SU-DHL-6 (cell line): ENCODE measurements at regions not wholly inside any gene's neighbourhood (a gene's known extent, or its start where the extent isn't known, plus 50 kb on each side); places are given as distances from the start of the nearest gene placed in this dataset.

Experiments
- H2AFZ ChIP-seq: fragments of 200-600 bp; sonication (generic); 2 replicates; pipeline ENCODE4 v1.6.1; 2014; ENCODE audit warnings: low read depth, mild to moderate bottlenecking, moderate library complexity, mixed read lengths, antibody characterized with exemption, low read length; ENCODE audit not compliant: severe bottlenecking
- H3F3A ChIP-seq: fragments of 200-600 bp; shearing (Covaris generic); 2 replicates; pipeline ENCODE4 v1.6.0; 2016; ENCODE audit warnings: antibody characterized with exemption, mild to moderate bottlenecking; ENCODE audit not compliant: insufficient read depth
- H3K27ac ChIP-seq: fragments of 200-600 bp; sonication (generic); 2 replicates; pipeline ENCODE4 v1.5.1; 2016; ENCODE audit warnings: low read depth, mild to moderate bottlenecking, low read length, moderate library complexity, mixed read lengths
- H3K27me3 ChIP-seq: fragments of 200-600 bp; sonication (generic), shearing (Covaris generic); 2 replicates; pipeline ENCODE4 v1.6.0; 2014; ENCODE audit warnings: mild to moderate bottlenecking, low read length
- H3K36me3 ChIP-seq: fragments of 200-600 bp; sonication (generic); 2 replicates; pipeline ENCODE4 v1.6.1; 2014; ENCODE audit warnings: mild to moderate bottlenecking, low read length, mixed read lengths
- H3K4me2 ChIP-seq: fragments of 300-600, 200-600 bp; shearing (Covaris generic), sonication (generic); 2 replicates; pipeline ENCODE4 v1.6.0; 2014; ENCODE audit warnings: low read length, low read depth, mild to moderate bottlenecking; ENCODE audit not compliant: poor library complexity, severe bottlenecking
- H3K4me3 ChIP-seq: fragments of 200-600 bp; sonication (generic); 2 replicates; pipeline ENCODE4 v1.5.1; 2014; ENCODE audit warnings: antibody characterized with exemption, low read length, mild to moderate bottlenecking, mixed read lengths; ENCODE audit not compliant: insufficient read depth, poor library complexity, severe bottlenecking
- H3K79me2 ChIP-seq: fragments of 200-600 bp; sonication (generic); 2 replicates; pipeline ENCODE4 v1.6.1; 2014; ENCODE audit warnings: mild to moderate bottlenecking, low read length, moderate library complexity; ENCODE audit not compliant: insufficient read depth
- H3K9ac ChIP-seq: fragments of 200-600 bp; sonication (generic); 2 replicates; pipeline ENCODE4 v1.7.0; 2014; ENCODE audit warnings: mild to moderate bottlenecking, low read length
- H3K9me2 ChIP-seq: fragments of 200-600 bp; sonication (generic); replicated peaks from 2 replicates; pipeline ENCODE4 v1.6.1; 2014; ENCODE audit warnings: low read length; ENCODE audit not compliant: insufficient read depth
- H3K9me3 ChIP-seq: fragments of 200-600 bp; sonication (generic); 2 replicates; pipeline ENCODE4 v1.6.1; 2014; ENCODE audit warnings: low read length, mixed read lengths; ENCODE audit not compliant: insufficient read depth
- H4K20me1 ChIP-seq: fragments of 200-600 bp; sonication (generic); 2 replicates; pipeline ENCODE4 v1.6.1; 2014; ENCODE audit warnings: low read depth, mild to moderate bottlenecking, antibody characterized with exemption, low read length, moderate library complexity, mixed read lengths
- EZH2phosphoT487 ChIP-seq: fragments of 200-600 bp; sonication (generic), shearing (Covaris generic); conservative IDR thresholded peaks from 2 replicates; pipeline ENCODE4 v1.6.1; 2018; ENCODE audit warnings: mild to moderate bottlenecking, antibody characterized with exemption, low read length, moderate library complexity, mixed read lengths
- TF ChIP-seq, protein P1 (sequence below): fragments of 200-600 bp; sonication (generic); IDR thresholded peaks from one replicate; pipeline ENCODE4 v1.5.1; 2017; ENCODE audit warnings: antibody characterized with exemption, mild to moderate bottlenecking, low read length, moderate library complexity; ENCODE audit not compliant: insufficient read depth, poor library complexity, severe bottlenecking

- Histone ChIP-seq H3K27me3 (no peaks in the 10 kb centered on the region), H4K20me1 (no peaks in the 10 kb centered on the region), H3K79me2 (no peaks in the 10 kb centered on the region), H3K27ac (no peak overlapping the region), H3K9ac (no peak overlapping the region), H3F3A (no peaks in the 10 kb centered on the region), H3K9me3 (no peaks in the 10 kb centered on the region), H3K4me3 (no peak overlapping the region), H2AFZ (no peak overlapping the region), H3K4me2 (no peak overlapping the region), H3K36me3 (no peaks in the 10 kb centered on the region), H3K9me2 (no peaks in the 10 kb centered on the region)
- TF ChIP-seq, protein P1, sequence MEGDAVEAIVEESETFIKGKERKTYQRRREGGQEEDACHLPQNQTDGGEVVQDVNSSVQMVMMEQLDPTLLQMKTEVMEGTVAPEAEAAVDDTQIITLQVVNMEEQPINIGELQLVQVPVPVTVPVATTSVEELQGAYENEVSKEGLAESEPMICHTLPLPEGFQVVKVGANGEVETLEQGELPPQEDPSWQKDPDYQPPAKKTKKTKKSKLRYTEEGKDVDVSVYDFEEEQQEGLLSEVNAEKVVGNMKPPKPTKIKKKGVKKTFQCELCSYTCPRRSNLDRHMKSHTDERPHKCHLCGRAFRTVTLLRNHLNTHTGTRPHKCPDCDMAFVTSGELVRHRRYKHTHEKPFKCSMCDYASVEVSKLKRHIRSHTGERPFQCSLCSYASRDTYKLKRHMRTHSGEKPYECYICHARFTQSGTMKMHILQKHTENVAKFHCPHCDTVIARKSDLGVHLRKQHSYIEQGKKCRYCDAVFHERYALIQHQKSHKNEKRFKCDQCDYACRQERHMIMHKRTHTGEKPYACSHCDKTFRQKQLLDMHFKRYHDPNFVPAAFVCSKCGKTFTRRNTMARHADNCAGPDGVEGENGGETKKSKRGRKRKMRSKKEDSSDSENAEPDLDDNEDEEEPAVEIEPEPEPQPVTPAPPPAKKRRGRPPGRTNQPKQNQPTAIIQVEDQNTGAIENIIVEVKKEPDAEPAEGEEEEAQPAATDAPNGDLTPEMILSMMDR, result no peak
- no peak for TF ChIP-seq EZH2phosphoT487
These were observed 260.6 kb downstream of the PRL start for GRCh38 chr6:22036275-22036674.

GRCh38 chr6:22036699-22037098, 260.1 kb downstream of the PRL start:
- TF ChIP-seq, protein P1, result no peak
- TF ChIP-seq EZH2phosphoT487, result no peak
- Histone ChIP-seq H3K79me2 (no peaks in the 10 kb centered on the region), H3K27ac (no peak overlapping the region), H3K36me3 (no peaks in the 10 kb centered on the region), H3F3A (no peaks in the 10 kb centered on the region), H3K9ac (no peak overlapping the region), H3K4me3 (no peak overlapping the region), H3K4me2 (no peak overlapping the region), H4K20me1 (no peaks in the 10 kb centered on the region), H3K9me2 (no peaks in the 10 kb centered on the region), H2AFZ (no peak overlapping the region), H3K9me3 (no peaks in the 10 kb centered on the region), H3K27me3 (no peaks in the 10 kb centered on the region)

DNA sequence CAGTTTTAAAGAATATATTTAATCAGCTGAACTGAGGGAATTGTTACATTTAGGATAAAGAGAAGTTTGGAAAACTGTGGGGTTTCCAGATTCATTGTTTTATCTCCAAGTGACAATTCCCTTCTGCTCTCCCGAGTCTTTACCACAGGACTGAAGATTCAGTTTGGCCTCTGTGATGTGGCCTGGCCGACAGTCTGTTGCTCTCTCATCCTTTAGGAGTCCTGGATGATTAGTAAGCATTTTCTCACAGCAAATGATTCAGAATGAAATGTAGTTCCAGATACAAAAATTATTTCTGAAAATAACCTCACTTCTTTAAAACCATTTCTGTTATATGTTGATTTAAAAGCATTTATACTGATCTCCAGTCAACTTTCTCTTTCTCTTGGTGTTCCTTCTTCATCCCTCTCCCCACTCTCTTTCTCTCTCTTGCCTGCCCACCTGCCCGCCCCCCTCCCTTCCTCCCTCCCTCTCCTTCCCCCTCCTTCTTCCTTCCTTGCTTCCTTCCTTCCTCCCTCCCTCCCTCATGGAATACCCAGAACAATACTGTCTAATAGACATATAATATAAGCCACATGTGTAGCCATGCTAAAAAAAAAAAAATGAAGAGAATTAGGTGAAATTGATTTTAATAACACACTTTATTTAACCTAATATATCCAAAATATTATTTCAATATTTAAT, 254.9 kb downstream of the PRL start:
- Histone ChIP-seq H3K4me2 (no peak overlapping the region), H3F3A (no peaks in the 10 kb centered on the region), H3K36me3 (no peaks in the 10 kb centered on the region), H3K27ac (no peak overlapping the region), H3K4me3 (no peak overlapping the region), H3K79me2 (no peaks in the 10 kb centered on the region), H3K9ac (no peak overlapping the region), H3K9me2 (no peaks in the 10 kb centered on the region), H2AFZ (no peak overlapping the region), H4K20me1 (no peaks in the 10 kb centered on the region), H3K9me3 (no peaks in the 10 kb centered on the region), H3K27me3 (no peaks in the 10 kb centered on the region)
- no peak for TF ChIP-seq EZH2phosphoT487
- TF ChIP-seq, protein P1, result no peak
